Skeletal muscle tissue (tissue), 3 donors: ENCODE measurements at regions not wholly inside any gene's neighbourhood (a gene's known extent, or its start where the extent isn't known, plus 50 kb on each side); places are given as distances from the start of the nearest gene placed in this dataset.
"Not testable (repeated sequence)": the region's sequence is repeated elsewhere in the genome, so short reads cannot be mapped to it uniquely, and the experiment has no call there.

Experiments used
- H3K27ac ChIP-seq: one replicate; pipeline ENCODE4 v1.7.0; 2013; ENCODE audit warnings: mild to moderate bottlenecking, low read depth, low read length, inconsistent platforms
- H3K27me3 ChIP-seq, 3 donors: one replicate each; pipeline ENCODE4 v1.7.0; 2013; ENCODE audit warnings: low read length in 3 of 3; ENCODE audit not compliant: control insufficient read depth in 3 of 3, insufficient read depth in 3 of 3
- H3K36me3 ChIP-seq, 3 donors: one replicate each; pipeline ENCODE4 v1.7.0; 2013; ENCODE audit warnings: low read length in 3 of 3; ENCODE audit not compliant: control insufficient read depth in 3 of 3, insufficient read depth in 3 of 3
- H3K4me1 ChIP-seq, 3 donors: one replicate each; pipeline ENCODE4 v1.7.0; 2013; ENCODE audit warnings: low read length in 3 of 3, mild to moderate bottlenecking in 3 of 3; ENCODE audit not compliant: control insufficient read depth in 3 of 3, insufficient read depth in 3 of 3
- H3K4me3 ChIP-seq, 3 donors: one replicate each; pipeline ENCODE4 v1.7.0; 2013; ENCODE audit warnings: low read length in 3 of 3
- H3K9ac ChIP-seq, 3 donors: one replicate each; pipeline ENCODE4 v1.7.0; 2013; ENCODE audit warnings: low read length in 3 of 3, mild to moderate bottlenecking in 3 of 3, moderate library complexity in 2 of 3, low read depth in 1 of 3
- H3K9me3 ChIP-seq, 3 donors: one replicate each; pipeline ENCODE4 v1.7.0; 2013; ENCODE audit warnings: low read length in 3 of 3; ENCODE audit not compliant: control insufficient read depth in 3 of 3
- donor health status: Osteomylitis.

- no peak overlapping the region for H3K4me3 ChIP-seq
- no peaks in the 10 kb centered on the region for H3K9me3 ChIP-seq
- H3K27me3 ChIP-seq, result no peaks in the 10 kb centered on the region
- no peaks in the 10 kb centered on the region for H3K36me3 ChIP-seq
- no peak overlapping the region for H3K27ac ChIP-seq
- no peak overlapping the region for H3K9ac ChIP-seq
- H3K4me1 ChIP-seq, result no peaks in the 10 kb centered on the region
Measured at GRCh38 chr13:87999788-88000187, 328.6 kb downstream of the SLITRK5 start.

- H3K9me3 ChIP-seq, result no peaks in the 10 kb centered on the region
- no peak overlapping the region for H3K27ac ChIP-seq
- no peaks in the 10 kb centered on the region for H3K4me1 ChIP-seq
- no peaks in the 10 kb centered on the region for H3K27me3 ChIP-seq
- H3K4me3 ChIP-seq, result no peak overlapping the region
- no peak overlapping the region for H3K9ac ChIP-seq
- H3K36me3 ChIP-seq, result no peaks in the 10 kb centered on the region
Measured at GRCh38 chr13:88000239-88000638, 329.1 kb downstream of the SLITRK5 start.

- no peaks in the 10 kb centered on the region for H3K4me1 ChIP-seq
- H3K36me3 ChIP-seq, result no peaks in the 10 kb centered on the region
- no peak overlapping the region for H3K9ac ChIP-seq
- no peak overlapping the region for H3K27ac ChIP-seq
- no peaks in the 10 kb centered on the region for H3K9me3 ChIP-seq
- H3K27me3 ChIP-seq, result no peaks in the 10 kb centered on the region
- no peak overlapping the region for H3K4me3 ChIP-seq
Measured at GRCh38 chr13:88000787-88001186, 329.6 kb downstream of the SLITRK5 start.

- no peaks in the 10 kb centered on the region for H3K4me1 ChIP-seq
- H3K27me3 ChIP-seq, result no peaks in the 10 kb centered on the region
- no peaks in the 10 kb centered on the region for H3K9me3 ChIP-seq
- no peak overlapping the region for H3K9ac ChIP-seq
- no peak overlapping the region for H3K4me3 ChIP-seq
- H3K36me3 ChIP-seq, result no peaks in the 10 kb centered on the region
- H3K27ac ChIP-seq, result no peak overlapping the region
Measured at GRCh38 chr13:88005188-88005587, 334.0 kb downstream of the SLITRK5 start.

- H3K4me1 ChIP-seq, result no peaks in the 10 kb centered on the region
- H3K9me3 ChIP-seq, result no peaks in the 10 kb centered on the region
- H3K4me3 ChIP-seq, result no peak overlapping the region
- no peak overlapping the region for H3K27ac ChIP-seq
- H3K9ac ChIP-seq, result no peak overlapping the region
- H3K27me3 ChIP-seq, result no peaks in the 10 kb centered on the region
- H3K36me3 ChIP-seq, result no peaks in the 10 kb centered on the region
Measured at GRCh38 chr13:88014527-88014926, 343.4 kb downstream of the SLITRK5 start.

- H3K36me3 ChIP-seq, result no peaks in the 10 kb centered on the region
- H3K27me3 ChIP-seq, result no peaks in the 10 kb centered on the region
- no peak overlapping the region for H3K27ac ChIP-seq
- H3K4me1 ChIP-seq, result no peaks in the 10 kb centered on the region
- H3K4me3 ChIP-seq, result no peak overlapping the region
- H3K9ac ChIP-seq, result no peak overlapping the region
- no peaks in the 10 kb centered on the region for H3K9me3 ChIP-seq
Measured at GRCh38 chr13:88022431-88023208, 351.4 kb downstream of the SLITRK5 start.

GRCh38 chr13:88026241-88026640, 355.1 kb downstream of the SLITRK5 start:
- no peak overlapping the region for H3K9ac ChIP-seq
- no peak overlapping the region for H3K27ac ChIP-seq
- no peaks in the 10 kb centered on the region for H3K9me3 ChIP-seq
- no peaks in the 10 kb centered on the region for H3K36me3 ChIP-seq
- H3K27me3 ChIP-seq, result no peaks in the 10 kb centered on the region
- H3K4me1 ChIP-seq, result no peaks in the 10 kb centered on the region
- no peak overlapping the region for H3K4me3 ChIP-seq

GRCh38 chr13:88031980-88032559, 360.9 kb downstream of the SLITRK5 start:
- Histone ChIP-seq H3K9me3 (no peaks in the 10 kb centered on the region), H3K36me3 (no peaks in the 10 kb centered on the region), H3K4me3 (no peak overlapping the region), H3K4me1 (no peaks in the 10 kb centered on the region), H3K9ac (no peak overlapping the region), H3K27me3 (no peaks in the 10 kb centered on the region), H3K27ac (no peak overlapping the region)

GRCh38 chr13:88036205-88036604, 365.0 kb downstream of the SLITRK5 start:
- not testable (repeated sequence) for H3K4me3 ChIP-seq, H3K27me3 ChIP-seq, H3K9me3 ChIP-seq, H3K36me3 ChIP-seq, H3K9ac ChIP-seq, H3K4me1 ChIP-seq, H3K27ac ChIP-seq

GRCh38 chr13:88042489-88042888, 371.3 kb downstream of the SLITRK5 start:
- no peaks in the 10 kb centered on the region for H3K4me1 ChIP-seq
- H3K9me3 ChIP-seq, result no peaks in the 10 kb centered on the region
- no peak overlapping the region for H3K27ac ChIP-seq
- no peaks in the 10 kb centered on the region for H3K27me3 ChIP-seq
- no peak overlapping the region for H3K4me3 ChIP-seq
- no peak overlapping the region for H3K9ac ChIP-seq
- no peaks in the 10 kb centered on the region for H3K36me3 ChIP-seq
